NCI-H2029 treated with DMSO at 0.1 percent for 48 hours (cell line): ENCODE measurements at regions not wholly inside any gene's neighbourhood (a gene's known extent, or its start where the extent isn't known, plus 50 kb on each side); places are given as distances from the start of the nearest gene placed in this dataset.

Source experiments
- DNase-seq: peaks from one replicate; lab custom pipeline; 2025; lab: John Stamatoyannopoulos, UW

GRCh38 chr14:51145246-51145645 lies 50.3 kb upstream of the TRIM9 start:
- no peak for DNase-seq

GRCh38 chr14:51147183-51147582 lies 52.3 kb upstream of the TRIM9 start:
- DNase-seq, result no peak

GRCh38 chr14:51155326-51155725 lies 60.4 kb upstream of the TRIM9 start:
- no peak for DNase-seq

GRCh38 chr14:51157012-51157411 lies 62.1 kb upstream of the TRIM9 start:
- DNase-seq, result peak; percentile 89

GRCh38 chr14:51160871-51161270 lies 66.0 kb upstream of the TRIM9 start:
- DNase-seq, result no peak

GRCh38 chr14:51165415-51165814 lies 70.5 kb upstream of the TRIM9 start:
- no peak for DNase-seq

GRCh38 chr14:51167587-51168214 lies 72.3 kb upstream of the TMX1 start:
- no peak for DNase-seq

- DNase-seq, result no peak
Measured at GRCh38 chr14:51168215-51168613, 71.8 kb upstream of the TMX1 start.

- DNase-seq, result no peak
Measured at GRCh38 chr14:51173863-51174262, 66.2 kb upstream of the TMX1 start.

- DNase-seq, result peak; percentile 71
Measured at GRCh38 chr14:51176839-51177238, 63.2 kb upstream of the TMX1 start.

GRCh38 chr14:51180577-51180976 lies 59.5 kb upstream of the TMX1 start:
- DNase-seq, result no peak

GRCh38 chr14:51182131-51182565 lies 57.9 kb upstream of the TMX1 start:
- no peak for DNase-seq

- no peak for DNase-seq
Measured at GRCh38 chr14:51185180-51185579, 54.9 kb upstream of the TMX1 start.

- DNase-seq, result no peak
Measured at GRCh38 chr14:51185754-51186153, 54.3 kb upstream of the TMX1 start.

GRCh38 chr14:51188566-51189185 lies 51.4 kb upstream of the TMX1 start:
- DNase-seq, result no peak

- no peak for DNase-seq
Measured at GRCh38 chr14:51189600-51190376, 50.3 kb upstream of the TMX1 start.
